Retinal pigment epithelial cell (primary cell): ENCODE measurements at regions not wholly inside any gene's neighbourhood (a gene's known extent, or its start where the extent isn't known, plus 50 kb on each side); places are given as distances from the start of the nearest gene placed in this dataset.

Experiments used
- DNase-seq: peaks from one replicate; pipeline ENCODE4 v3.0.0-alpha.2; 2010; ENCODE audit warnings: low read depth
- H3K4me3 ChIP-seq: 2 replicates; pipeline ENCODE4 v1.5.1; 2011; ENCODE audit warnings: mild to moderate bottlenecking, low read length, control low read depth, moderate library complexity
- CTCF ChIP-seq: conservative IDR thresholded peaks from 2 replicates; pipeline ENCODE4 v1.5.1; 2011; ENCODE audit warnings: low read depth, low read length, control low read depth, inconsistent platforms

- DNase-seq: no peak
- no peak for TF ChIP-seq CTCF
These were observed 122.8 kb upstream of the AGAP1 start for GRCh38 chr2:235371018-235371417.

GRCh38 chr2:235373171-235373570 is 120.7 kb upstream of the AGAP1 start:
- no peak for DNase-seq
- no peak overlapping the region for H3K4me3 ChIP-seq
- TF ChIP-seq CTCF: no peak

More at GRCh38 chr2:235371018-235371417, 122.8 kb upstream of the AGAP1 start:
- H3K4me3 ChIP-seq: no peak overlapping the region

- TF ChIP-seq CTCF: no peak
- no peak overlapping the region for H3K4me3 ChIP-seq
- DNase-seq: no peak
These were observed 116.7 kb upstream of the AGAP1 start for GRCh38 chr2:235377176-235377575.

- no peak for TF ChIP-seq CTCF
- no peak overlapping the region for H3K4me3 ChIP-seq
- DNase-seq: no peak
These were observed 115.6 kb upstream of the AGAP1 start for GRCh38 chr2:235378246-235378645.

- no peak for DNase-seq
- H3K4me3 ChIP-seq: no peak overlapping the region
- TF ChIP-seq CTCF: no peak
These were observed 114.9 kb upstream of the AGAP1 start for GRCh38 chr2:235378944-235379343.

GRCh38 chr2:235381261-235381912 is 112.5 kb upstream of the AGAP1 start:
- no peak for DNase-seq
- TF ChIP-seq CTCF: no peak

GRCh38 chr2:235382179-235382578 is 111.7 kb upstream of the AGAP1 start:
- no peak for DNase-seq
- no peak for TF ChIP-seq CTCF
- H3K4me3 ChIP-seq: no peak overlapping the region

More at GRCh38 chr2:235381261-235381912, 112.5 kb upstream of the AGAP1 start:
- H3K4me3 ChIP-seq: no peak overlapping the region
